HG03558 (cell line): ENCODE measurements at regions not wholly inside any gene's neighbourhood (a gene's known extent, or its start where the extent isn't known, plus 50 kb on each side); places are given as distances from the start of the nearest gene placed in this dataset.

Experiments
- ATAC-seq: cut with Tn5 transposase; IDR thresholded peaks from one replicate; pipeline ENCODE4 v1.9.1; 2021; ENCODE audit warnings: moderate number of reproducible peaks; ENCODE audit not compliant: unreplicated experiment; ENCODE audit errors: extremely low read depth

DNA sequence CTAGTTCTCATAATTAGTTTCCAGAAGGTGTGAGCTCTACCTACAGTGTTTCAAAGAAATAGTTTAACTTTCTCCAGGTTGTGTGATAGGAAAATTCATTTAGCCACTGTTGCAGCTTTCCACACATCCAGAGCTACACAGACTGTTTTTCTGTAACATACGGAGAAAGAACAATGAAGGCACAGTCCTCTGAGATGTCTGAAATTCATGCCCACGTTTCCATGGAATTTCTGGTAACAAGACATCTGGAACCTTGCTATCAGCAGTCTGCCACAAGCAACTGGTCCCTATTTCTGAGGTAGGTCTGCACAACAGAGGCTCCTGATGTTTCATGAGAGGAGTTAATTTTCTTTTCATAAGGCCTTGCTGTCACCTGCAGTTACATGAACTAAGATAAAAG lies 273.3 kb upstream of the C11orf87 start:
- ATAC-seq, result no peak

- no peak for ATAC-seq
Observed at GRCh38 chr11:109150581-109150980, 271.4 kb upstream of the C11orf87 start.

- no peak for ATAC-seq
Observed at GRCh38 chr11:109153836-109154235, 268.2 kb upstream of the C11orf87 start.

DNA sequence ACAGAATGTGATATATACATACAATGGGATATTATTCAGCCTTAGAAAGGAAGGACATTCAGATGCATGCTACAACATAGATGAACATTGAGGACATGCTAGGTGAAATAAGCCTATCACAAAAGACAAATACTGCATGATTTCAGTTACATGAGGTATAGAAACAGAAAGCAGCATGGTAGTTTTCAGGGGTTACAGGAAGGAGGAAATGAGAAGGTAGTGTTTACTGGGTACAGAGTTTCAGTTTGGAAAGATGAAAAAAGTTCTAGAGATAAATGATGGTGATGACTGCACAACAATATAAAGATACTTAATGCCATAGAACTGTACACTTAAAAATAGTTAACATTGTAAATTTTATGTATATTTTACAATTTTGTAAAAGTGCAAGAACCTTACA lies 266.7 kb upstream of the C11orf87 start:
- ATAC-seq, result peak; percentile 84

DNA sequence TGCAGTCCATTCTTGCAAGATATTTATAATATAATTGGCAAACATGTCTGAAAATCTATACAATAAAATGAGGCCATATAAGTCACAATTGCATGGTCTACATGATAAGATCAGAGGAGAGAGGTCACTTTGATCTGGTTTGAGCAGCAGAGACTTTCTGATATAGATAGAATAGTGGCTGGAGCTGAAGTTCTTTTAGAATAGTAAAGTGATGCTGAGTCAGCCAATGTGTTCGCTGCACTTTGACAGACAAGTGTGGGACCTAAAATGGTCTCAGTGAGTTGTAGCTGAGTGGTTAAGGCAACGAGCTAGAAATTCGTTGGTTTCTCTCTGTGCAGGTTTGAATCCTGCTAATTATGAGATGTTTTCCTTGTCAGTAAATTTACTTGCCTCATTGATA lies 257.0 kb upstream of the C11orf87 start:
- ATAC-seq, result no peak

- no peak for ATAC-seq
Observed at GRCh38 chr11:109166441-109166840, 255.5 kb upstream of the C11orf87 start.

GRCh38 chr11:109173504-109173903 lies 248.5 kb upstream of the C11orf87 start:
- no peak for ATAC-seq

DNA sequence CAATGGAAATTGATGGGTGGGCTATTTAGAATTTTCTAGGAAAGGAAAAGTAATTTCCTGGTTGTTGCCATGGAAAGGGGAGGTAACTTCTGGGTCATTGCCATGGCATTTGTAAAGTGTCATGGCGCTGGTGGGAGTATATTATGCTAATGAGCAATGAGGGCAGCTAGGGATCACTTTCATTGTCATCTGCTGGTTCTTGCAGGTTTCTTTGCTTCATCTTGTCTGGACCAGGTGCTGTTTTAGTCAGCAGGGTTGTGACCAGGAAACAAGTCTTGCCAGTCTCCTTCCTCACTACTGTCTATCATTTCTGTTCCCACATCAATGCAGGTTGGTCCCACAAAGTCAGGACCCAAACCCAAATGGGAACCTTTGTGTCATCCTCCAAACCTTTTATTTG lies 237.6 kb upstream of the C11orf87 start:
- ATAC-seq, result no peak

DNA sequence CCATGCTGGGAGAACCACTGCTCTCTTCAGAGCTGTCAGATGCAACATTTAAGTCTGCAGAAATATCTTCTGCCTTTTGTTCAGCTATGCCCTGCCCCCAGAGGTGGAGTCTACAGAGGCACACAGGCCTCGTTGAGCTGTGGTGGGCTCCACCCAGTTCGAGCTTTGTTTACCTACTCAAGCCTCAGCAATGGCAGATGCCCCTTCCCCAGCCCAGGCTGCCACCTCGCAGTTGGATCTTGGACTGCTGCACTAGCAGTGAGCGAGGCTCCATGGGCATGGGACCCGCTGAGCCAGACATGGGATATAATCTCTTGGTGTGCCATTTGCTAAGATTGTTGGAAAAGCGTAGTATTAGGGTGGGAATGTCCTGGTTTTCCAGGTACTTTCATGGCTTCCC lies 229.1 kb upstream of the C11orf87 start:
- no peak for ATAC-seq

DNA sequence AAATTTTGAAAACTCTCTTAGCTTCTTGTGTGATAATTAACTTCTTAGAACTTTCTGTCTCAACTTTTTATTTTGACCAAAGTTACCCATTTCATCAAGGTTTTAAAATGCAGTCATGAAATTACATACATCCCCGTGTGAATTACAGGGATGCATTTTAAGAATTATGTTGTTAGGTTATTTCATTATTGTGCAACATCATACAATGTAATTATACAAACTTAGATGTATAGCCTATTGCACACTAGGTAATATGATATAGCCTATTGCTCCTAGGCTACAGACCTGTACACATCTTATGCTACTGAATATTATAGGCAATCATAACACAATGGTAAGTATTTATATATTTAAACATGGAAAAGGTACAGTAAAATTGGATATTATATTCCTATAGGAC lies 228.1 kb upstream of the C11orf87 start:
- no peak for ATAC-seq

DNA sequence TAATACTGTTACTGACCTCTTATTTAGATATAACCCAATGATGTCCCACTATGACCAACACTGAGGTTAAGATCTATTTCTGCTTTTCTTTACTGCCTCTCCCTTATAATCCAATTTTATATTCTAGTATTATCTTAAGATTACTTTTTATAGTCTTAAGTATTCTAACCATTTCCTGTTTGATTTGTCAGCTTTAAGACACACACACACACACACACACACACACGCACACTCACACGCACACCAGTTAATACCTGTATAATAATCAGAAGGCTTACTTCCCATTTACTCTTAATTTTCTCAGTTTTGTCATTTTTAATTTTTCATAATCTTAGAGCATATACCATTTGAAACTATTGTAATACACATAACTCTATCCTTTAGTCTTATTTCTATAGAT lies 226.0 kb upstream of the C11orf87 start:
- no peak for ATAC-seq

- ATAC-seq, result no peak
Observed at GRCh38 chr11:109197656-109198055, 224.3 kb upstream of the C11orf87 start.

DNA sequence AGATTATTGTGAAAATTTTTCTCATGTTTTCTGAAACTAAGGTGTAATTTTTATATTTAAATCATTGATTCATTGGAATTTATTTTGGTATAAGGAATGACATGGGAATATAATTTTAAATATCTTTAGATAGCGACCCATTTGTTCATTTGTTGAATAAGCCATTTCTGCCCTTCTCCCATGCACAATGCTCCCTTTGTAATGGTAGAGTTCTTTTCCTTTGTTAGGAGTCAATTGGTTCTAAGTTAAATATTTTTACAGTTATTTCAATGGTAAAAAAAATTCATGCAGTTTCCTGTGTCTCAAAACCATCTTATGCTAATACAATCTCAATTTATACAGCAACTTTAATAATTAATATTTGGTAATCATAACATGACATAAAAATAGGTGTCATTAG lies 218.8 kb upstream of the C11orf87 start:
- no peak for ATAC-seq

DNA sequence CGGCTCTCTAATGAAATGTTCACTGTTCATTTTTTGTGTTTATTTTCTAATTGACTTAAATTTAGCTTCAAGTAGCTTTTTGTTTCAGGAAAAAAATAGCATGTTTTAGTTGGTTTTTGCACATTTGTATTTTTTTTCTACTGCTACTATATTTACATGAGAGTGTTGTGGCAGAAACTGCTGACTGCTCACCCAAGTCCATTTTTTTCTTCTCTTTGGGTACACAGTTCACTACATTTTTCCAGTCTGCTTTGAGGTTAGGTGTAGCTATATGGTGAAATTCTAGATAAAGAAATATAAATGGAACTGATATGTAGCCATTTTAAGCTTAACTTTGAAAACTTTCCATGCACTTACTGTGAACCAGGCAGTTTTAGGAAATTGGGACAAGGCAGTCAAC lies 216.7 kb upstream of the C11orf87 start:
- ATAC-seq, result no peak

DNA sequence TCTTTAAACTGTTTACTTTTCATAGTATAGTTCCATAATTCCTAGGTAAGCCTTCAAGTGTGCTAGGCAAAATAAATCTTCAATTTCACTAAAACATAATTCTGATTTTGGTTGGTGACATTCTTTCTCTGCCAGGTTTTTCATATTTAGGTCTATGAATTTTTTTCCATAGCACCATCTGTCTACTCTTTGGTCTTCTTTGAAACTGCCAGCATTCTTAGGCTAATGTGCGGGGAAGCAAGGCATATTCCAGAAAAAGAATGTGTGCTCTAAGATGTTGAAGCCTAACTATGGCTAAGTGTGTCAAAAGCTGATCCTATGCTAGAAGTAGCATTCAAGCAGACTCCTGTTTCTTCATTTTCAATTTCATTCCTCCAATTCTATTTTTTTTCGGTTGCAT lies 213.9 kb upstream of the C11orf87 start:
- no peak for ATAC-seq

GRCh38 chr11:109209572-109209971 lies 212.4 kb upstream of the C11orf87 start:
- ATAC-seq, result no peak

DNA sequence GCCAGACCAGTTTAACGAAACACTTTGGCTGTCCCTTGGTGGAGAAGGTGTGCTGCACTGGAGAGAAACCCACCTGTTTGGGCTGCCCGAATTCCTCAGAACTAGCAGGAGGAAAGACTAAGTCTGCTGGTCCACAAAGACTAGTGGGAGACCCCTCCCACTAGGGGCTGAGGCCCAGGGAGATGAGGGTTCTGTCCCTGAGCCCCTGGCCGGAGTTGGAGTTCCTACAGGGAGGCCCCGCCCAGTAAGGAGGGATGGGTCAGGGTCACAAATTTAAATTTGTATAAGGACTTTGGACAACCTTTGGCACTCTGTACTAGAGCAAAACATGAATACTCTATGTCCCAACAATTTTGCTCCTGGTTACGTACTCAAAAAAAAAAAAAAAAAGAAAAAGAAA lies 200.8 kb upstream of the C11orf87 start:
- no peak for ATAC-seq

- no peak for ATAC-seq
Observed at GRCh38 chr11:109222761-109223160, 199.2 kb upstream of the C11orf87 start.

- ATAC-seq, result no peak
Observed at GRCh38 chr11:109223451-109223850, 198.5 kb upstream of the C11orf87 start.

DNA sequence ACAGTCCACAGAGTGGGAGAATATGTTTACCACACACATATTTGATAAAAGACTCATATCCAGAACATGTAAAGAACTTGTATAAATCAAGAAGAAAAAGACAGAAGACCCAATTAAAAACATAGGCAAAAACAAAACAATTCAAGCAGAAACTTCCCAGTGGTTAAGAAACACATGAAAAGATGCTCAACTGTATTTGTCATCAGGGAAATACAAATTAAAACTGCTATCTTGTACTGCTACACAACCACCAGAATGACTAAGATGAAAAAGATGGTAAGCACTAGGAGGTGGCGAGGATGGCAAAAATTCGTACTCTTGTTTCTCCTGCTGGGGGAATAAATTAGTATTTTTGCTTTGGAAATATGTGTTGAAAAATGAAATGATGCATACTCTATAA lies 192.3 kb upstream of the C11orf87 start:
- no peak for ATAC-seq

DNA sequence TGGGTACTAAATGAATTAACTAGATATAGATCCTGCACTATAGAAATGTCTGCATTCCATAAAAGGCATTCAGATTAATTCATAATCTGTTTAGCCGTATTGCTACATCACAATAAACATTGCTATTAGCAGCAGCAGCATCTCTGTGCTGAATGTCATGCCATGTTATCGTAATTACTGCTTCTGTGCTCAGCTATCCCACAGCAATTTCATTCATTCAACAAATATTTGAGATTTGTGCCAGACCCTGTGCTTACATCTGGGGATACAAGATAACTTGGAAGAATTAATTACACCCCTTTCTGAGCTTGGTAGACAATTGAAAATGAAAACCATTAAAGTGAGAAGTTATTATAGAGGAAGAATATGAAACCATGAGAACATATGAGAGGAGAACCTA lies 185.8 kb upstream of the C11orf87 start:
- ATAC-seq, result no peak

GRCh38 chr11:109236696-109237095 lies 185.3 kb upstream of the C11orf87 start:
- ATAC-seq, result no peak

- ATAC-seq, result no peak
Observed at GRCh38 chr11:109237636-109238035, 184.4 kb upstream of the C11orf87 start.
